PC-3 (cell line): ENCODE measurements at regions not wholly inside any gene's neighbourhood (a gene's known extent, or its start where the extent isn't known, plus 50 kb on each side); places are given as distances from the start of the nearest gene placed in this dataset.

Experiments
- ATAC-seq: fragments of 200-7000 bp; cut with Tn5 transposase; 2 replicates; pipeline ENCODE4 v1.9.1; 2020; ENCODE audit warnings: mild to moderate bottlenecking, moderate library complexity
- BruUV-seq: library from RNA; stranded (reverse); fragments of 400-500 nt; replicated peaks from 2 replicates; lab custom pipeline; 2021; lab: Mats Ljungman, UMichigan
- CTCF ChIA-PET: fragments of 300-600 bp; sonication (Branson Sonifier 250); formaldehyde crosslinking; loops from one replicate; lab custom pipeline; 2022; ENCODE audit warnings: antibody characterized with exemption; lab: Charles Lee
- POLR2A ChIA-PET: fragments of 300-600 bp; sonication (Branson Sonifier 250); formaldehyde crosslinking; loops from one replicate; lab custom pipeline; 2022; ENCODE audit warnings: antibody characterized with exemption; ENCODE audit not compliant: unreplicated experiment; lab: Charles Lee
- DNase-seq: peaks from one replicate; pipeline ENCODE4 v3.0.0-alpha.2; 2015
- H2AFZ ChIP-seq: fragments of 300-600 bp; sonication (generic); 2 replicates; pipeline ENCODE4 v1.6.0; 2016; ENCODE audit warnings: antibody characterized with exemption, low read length
- H3F3A ChIP-seq: fragments of 300-600 bp; sonication (generic); one replicate; pipeline ENCODE4 v1.6.0; 2017; ENCODE audit warnings: antibody characterized with exemption, low read length, control low read depth, mild to moderate bottlenecking; ENCODE audit not compliant: unreplicated experiment
- H3K27ac ChIP-seq: fragments of 300-600 bp; sonication (generic); 2 replicates; pipeline ENCODE4 v1.5.1; 2016; ENCODE audit warnings: mild to moderate bottlenecking, low read length
- H3K27me3 ChIP-seq: fragments of 300-600 bp; sonication (generic); 2 replicates; pipeline ENCODE4 v1.6.1; 2016; ENCODE audit warnings: low read length, mixed read lengths
- H3K36me3 ChIP-seq: fragments of 300-600 bp; sonication (generic); 2 replicates; pipeline ENCODE4 v1.6.1; 2016; ENCODE audit warnings: low read depth, mixed run types, low read length, mixed read lengths
- H3K4me1 ChIP-seq: fragments of 300-600 bp; sonication (generic); 2 replicates; pipeline ENCODE4 v1.5.1; 2016; ENCODE audit warnings: low read length; ENCODE audit not compliant: insufficient read depth
- H3K4me2 ChIP-seq: fragments of 300-600 bp; sonication (generic); 2 replicates; pipeline ENCODE4 v1.6.0; 2016; ENCODE audit warnings: low read length
- H3K4me3 ChIP-seq: fragments of 300-600 bp; sonication (generic); 2 replicates; pipeline ENCODE4 v1.5.1; 2016; ENCODE audit warnings: mild to moderate bottlenecking, low read length, mixed read lengths
- H3K79me2 ChIP-seq: fragments of 300-600 bp; sonication (generic); 2 replicates; pipeline ENCODE4 v1.6.1; 2017; ENCODE audit warnings: low read length, mixed read lengths
- H3K9ac ChIP-seq: fragments of 300-600 bp; sonication (generic); 2 replicates; pipeline ENCODE4 v1.6.0; 2016; ENCODE audit warnings: mild to moderate bottlenecking, low read length
- H3K9me2 ChIP-seq: fragments of 300-600 bp; sonication (generic); replicated peaks from 2 replicates; pipeline ENCODE4 v1.6.1; 2016; ENCODE audit warnings: mixed run types, low read length, mixed read lengths
- H3K9me3 ChIP-seq: fragments of 300-600 bp; sonication (generic); 2 replicates; pipeline ENCODE4 v1.6.1; 2016; ENCODE audit warnings: low read length, mixed read lengths
- H4K20me1 ChIP-seq: fragments of 300-600 bp; sonication (generic); 2 replicates; pipeline ENCODE4 v1.6.1; 2016; ENCODE audit warnings: low read length, mixed read lengths
- CTCF ChIP-seq: fragments of 300-600 bp; sonication (generic); conservative IDR thresholded peaks from 2 replicates; pipeline ENCODE4 v1.5.1; 2017; ENCODE audit warnings: antibody characterized with exemption, low read depth, mild to moderate bottlenecking, low read length
- EZH2 ChIP-seq: fragments of 300-600 bp; sonication (generic); IDR thresholded peaks from one replicate; pipeline ENCODE4 v1.6.1; 2017; ENCODE audit warnings: antibody characterized with exemption, mild to moderate bottlenecking, low read length; ENCODE audit not compliant: unreplicated experiment
- EZH2phosphoT487 ChIP-seq: fragments of 300-600 bp; sonication (generic); IDR thresholded peaks from 2 replicates; pipeline ENCODE4 v1.6.1; 2018; ENCODE audit warnings: mild to moderate bottlenecking, antibody characterized with exemption, low read length, borderline replicate concordance
- intact Hi-C: fragments of 100-400 bp; cut with micrococcal nuclease; formaldehyde crosslinking; loops from 2 replicates; pipeline ENCODE4 v1.9.0; 2023

GRCh38 chr9:113781896-113782295 is 94.2 kb upstream of the ZNF618 start:
- TF ChIP-seq EZH2phosphoT487, result no peak
- no peak for TF ChIP-seq EZH2
- no peak for TF ChIP-seq CTCF
- Histone ChIP-seq H3K36me3 (no peaks in the 10 kb centered on the region), H3K4me3 (no peak overlapping the region), H3K4me1 (no peaks in the 10 kb centered on the region), H3K9me2 (no peaks in the 10 kb centered on the region), H3K27ac (no peak overlapping the region), H3K4me2 (no peak overlapping the region), H3F3A (no peaks in the 10 kb centered on the region), H4K20me1 (no peaks in the 10 kb centered on the region), H3K9me3 (no peaks in the 10 kb centered on the region), H3K27me3 (peaks cover 7% of the 10 kb centered on the region; the same call in 1 of the 2 replicates), H3K9ac (no peak overlapping the region), H3K79me2 (no peaks in the 10 kb centered on the region), H2AFZ (no peak overlapping the region)
- ChIA-PET POLR2A (no interaction called here), CTCF (no interaction called here)
- ATAC-seq (no peak), DNase-seq (no peak)
- intact Hi-C loops, result no loop called here
- no TSS peak for BruUV-seq

GRCh38 chr9:113783475-113783874 is 92.6 kb upstream of the ZNF618 start:
- ATAC-seq, result no peak
- H4K20me1 ChIP-seq, result no peaks in the 10 kb centered on the region
- no peaks in the 10 kb centered on the region for H3K9me3 ChIP-seq
- H2AFZ ChIP-seq, result no peak overlapping the region
- CTCF ChIA-PET, result no interaction called here
- intact Hi-C loops, result no loop called here
- H3K27ac ChIP-seq, result no peak overlapping the region
- no peaks in the 10 kb centered on the region for H3K4me1 ChIP-seq
- no peaks in the 10 kb centered on the region for H3K79me2 ChIP-seq
- H3F3A ChIP-seq, result no peaks in the 10 kb centered on the region
- no peak overlapping the region for H3K4me2 ChIP-seq
- no peaks in the 10 kb centered on the region for H3K9me2 ChIP-seq
- no peak for TF ChIP-seq EZH2
- no peak for TF ChIP-seq CTCF
- no peak for TF ChIP-seq EZH2phosphoT487
- no TSS peak for BruUV-seq
- H3K27me3 ChIP-seq, result peaks cover 5% of the 10 kb centered on the region; the same call in 1 of the 2 replicates
- H3K4me3 ChIP-seq, result no peak overlapping the region
- POLR2A ChIA-PET, result no interaction called here
- H3K9ac ChIP-seq, result no peak overlapping the region
- no peaks in the 10 kb centered on the region for H3K36me3 ChIP-seq
- DNase-seq, result no peak

GRCh38 chr9:113785334-113785733 is 90.8 kb upstream of the ZNF618 start:
- Histone ChIP-seq H2AFZ (no peak overlapping the region), H3K4me1 (no peaks in the 10 kb centered on the region), H4K20me1 (no peaks in the 10 kb centered on the region), H3K79me2 (no peaks in the 10 kb centered on the region), H3F3A (no peaks in the 10 kb centered on the region), H3K9ac (no peak overlapping the region), H3K9me3 (no peaks in the 10 kb centered on the region), H3K4me2 (no peak overlapping the region), H3K9me2 (no peaks in the 10 kb centered on the region), H3K4me3 (no peak overlapping the region), H3K27ac (no peak overlapping the region), H3K36me3 (no peaks in the 10 kb centered on the region), H3K27me3 (peaks cover 14% of the 10 kb centered on the region)
- CTCF ChIA-PET, result no interaction called here
- TF ChIP-seq EZH2 (no peak), EZH2phosphoT487 (no peak), CTCF (no peak)
- intact Hi-C loops, result no loop called here
- no TSS peak for BruUV-seq
- ATAC-seq, result no peak
- POLR2A ChIA-PET, result no interaction called here
- DNase-seq, result no peak
